ENCODE measurements at regions not wholly inside any gene's neighbourhood (a gene's known extent, or its start where the extent isn't known, plus 50 kb on each side); places are given as distances from the start of the nearest gene placed in this dataset.
A peak's percentile ranks its signal among the peaks of the same experiment; 100 is the strongest.
"Not testable (repeated sequence)": the region's sequence is repeated elsewhere in the genome, so short reads cannot be mapped to it uniquely, and the experiment has no call there.

DNA sequence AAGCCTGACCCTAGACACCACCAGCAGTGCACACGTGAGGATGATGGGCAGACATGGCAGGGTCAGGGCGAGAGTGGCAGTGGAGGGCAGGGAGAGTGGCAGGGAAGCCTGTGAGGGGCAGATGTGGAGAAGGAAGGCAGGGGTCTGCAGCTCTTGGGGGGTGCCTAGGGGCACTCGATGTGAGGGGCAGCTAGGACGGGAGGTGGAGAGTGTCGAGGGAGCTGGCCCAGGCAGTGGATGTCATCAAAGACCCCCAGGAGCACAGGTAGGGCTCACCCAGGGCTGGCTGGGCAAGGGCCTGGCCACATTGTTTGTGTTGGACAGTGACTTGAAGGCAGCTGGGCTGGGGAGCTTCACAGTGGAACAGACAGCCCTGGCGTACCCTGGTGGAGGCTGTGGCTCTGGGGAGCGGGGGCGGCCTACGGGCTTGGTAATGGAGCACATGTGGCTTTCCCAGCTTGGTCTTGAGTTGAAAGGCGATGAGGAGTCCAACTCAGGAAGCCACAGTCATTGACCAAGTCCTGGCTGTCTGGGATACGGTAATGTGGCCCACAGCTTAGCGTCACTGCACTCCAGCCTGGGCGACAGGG is 87.1 kb downstream of the RTP5 start:
- DNase-seq (ENCODE audit: low read depth in 1 of 2, low spot score in 1 of 2), result no peak

DNA sequence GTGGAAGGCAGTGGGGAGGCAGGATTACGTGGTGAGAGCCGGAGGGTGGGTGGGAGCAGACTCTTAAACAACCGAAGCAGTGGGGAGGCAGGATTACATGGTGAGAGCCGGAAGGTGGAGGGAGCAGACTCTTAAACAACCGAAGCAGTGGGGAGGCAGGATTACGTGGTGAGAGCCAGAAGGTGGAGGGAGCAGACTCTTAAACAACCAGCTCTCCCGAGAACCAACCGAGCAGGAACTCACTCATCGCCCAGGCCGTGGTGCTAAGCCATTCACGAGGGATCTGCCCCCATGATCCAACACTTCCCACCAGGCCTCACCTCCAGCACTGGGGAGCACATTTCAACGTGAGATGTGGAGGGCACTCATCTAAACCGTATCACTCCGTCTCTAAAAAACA is 87.7 kb downstream of the RTP5 start:
- no peak for DNase-seq (ENCODE audit: low read depth in 1 of 2, low spot score in 1 of 2)

DNA sequence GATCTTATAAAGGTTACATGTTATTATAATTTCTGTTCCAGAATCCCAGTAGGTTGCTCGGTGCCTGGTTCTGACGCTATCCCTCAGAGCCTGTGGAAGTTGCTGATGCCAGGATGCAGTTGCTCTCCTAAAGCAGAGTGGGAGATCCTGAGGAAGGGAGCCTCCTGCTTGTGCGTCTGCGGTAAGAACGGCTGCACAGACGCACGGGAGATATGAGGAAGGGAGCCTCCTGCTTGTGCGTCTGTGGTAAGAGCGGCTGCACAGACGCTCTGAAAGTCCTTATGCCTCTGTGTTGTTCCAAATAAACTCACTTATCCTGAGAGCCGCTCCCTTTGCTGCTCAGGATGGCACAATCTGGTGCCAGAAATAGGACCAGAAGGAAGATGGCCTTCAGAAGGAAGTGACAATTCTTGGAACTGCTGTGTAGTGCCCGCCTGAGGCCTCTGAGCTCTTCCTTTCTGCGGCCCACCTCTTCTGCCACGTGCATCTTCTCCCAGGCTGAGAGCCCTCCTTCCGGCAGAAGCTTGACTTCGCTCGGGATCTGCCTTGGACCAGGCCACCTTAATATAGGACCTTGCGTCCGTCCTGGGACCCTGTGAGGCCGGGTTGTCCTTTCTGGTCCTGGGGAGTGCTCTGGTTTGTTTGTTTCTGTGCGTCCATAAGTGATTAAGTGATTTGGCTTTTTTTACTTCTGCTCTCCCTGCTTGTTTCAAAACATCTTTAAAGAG is 89.5 kb downstream of the RTP5 start:
- no peak for DNase-seq (ENCODE audit: low read depth in 1 of 2, low spot score in 1 of 2)

DNA sequence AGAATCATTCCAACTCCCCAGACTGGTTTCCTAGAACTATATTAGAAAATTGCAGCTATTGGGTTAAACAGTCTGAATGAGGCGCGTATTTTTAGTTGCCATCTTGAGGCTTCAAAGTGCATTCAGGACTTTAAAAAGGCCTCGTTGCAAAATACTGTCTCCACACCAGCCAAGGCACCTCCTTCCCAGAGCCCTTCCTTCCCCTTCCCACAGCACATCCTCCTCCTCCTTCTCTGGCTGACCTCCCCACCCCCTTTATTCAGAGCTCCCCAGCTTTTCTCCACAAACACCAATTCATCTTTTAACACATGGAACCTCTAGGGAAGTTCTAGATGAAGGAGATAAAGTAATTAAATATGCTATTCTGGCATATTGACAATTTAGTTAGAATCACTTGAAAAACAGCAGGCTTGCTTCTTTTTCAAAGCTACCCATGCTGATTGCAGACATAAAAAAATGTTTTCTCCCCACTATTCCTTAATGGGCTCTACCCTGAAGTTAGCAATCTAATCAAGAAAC is 90.3 kb downstream of the RTP5 start:
- DNase-seq (ENCODE audit: low read depth in 1 of 2, low spot score in 1 of 2), result no peak

DNA sequence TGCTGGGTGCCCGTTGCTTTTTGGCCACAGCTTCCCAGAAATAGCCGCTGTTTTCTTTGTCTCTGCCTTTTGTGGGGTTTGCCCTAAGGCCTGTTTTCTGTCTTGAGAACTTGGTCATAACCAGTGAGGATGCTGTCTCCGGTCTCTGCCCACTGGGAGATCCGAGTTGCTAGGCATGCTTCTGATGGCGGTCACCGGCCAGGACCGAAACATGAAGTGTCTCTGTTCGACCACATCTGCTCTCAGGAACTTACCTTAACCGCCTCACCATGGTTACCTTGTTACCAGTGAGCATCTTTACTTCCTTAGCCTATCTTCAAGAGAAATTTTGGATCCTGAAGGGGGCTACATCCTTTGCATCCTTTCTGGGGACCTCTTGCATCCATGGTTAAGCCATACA is 91.9 kb downstream of the RTP5 start:
- DNase-seq (ENCODE audit: low read depth in 1 of 2, low spot score in 1 of 2), result no peak

DNA sequence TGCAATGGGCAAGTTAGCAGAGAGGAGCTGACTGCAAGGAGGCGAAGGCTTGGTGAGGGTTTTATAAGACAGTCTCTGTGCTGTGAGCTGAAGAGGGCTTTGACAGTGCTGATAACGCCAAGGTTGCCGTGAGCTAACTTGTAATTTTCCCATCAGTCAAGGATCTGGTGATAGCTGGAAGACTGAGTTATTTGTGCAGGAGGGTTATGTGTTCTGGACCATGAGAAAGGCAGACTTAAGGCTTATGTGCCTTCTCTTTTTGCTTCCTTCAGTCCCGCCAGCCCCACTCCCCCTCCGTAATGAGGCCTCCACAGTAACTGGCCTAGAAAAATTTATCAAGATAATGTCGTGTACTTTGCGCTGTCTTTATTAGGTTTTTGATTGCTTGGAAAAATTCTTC is 94.6 kb downstream of the RTP5 start:
- DNase-seq (ENCODE audit: low read depth in 1 of 2, low spot score in 1 of 2), result no peak

DNA sequence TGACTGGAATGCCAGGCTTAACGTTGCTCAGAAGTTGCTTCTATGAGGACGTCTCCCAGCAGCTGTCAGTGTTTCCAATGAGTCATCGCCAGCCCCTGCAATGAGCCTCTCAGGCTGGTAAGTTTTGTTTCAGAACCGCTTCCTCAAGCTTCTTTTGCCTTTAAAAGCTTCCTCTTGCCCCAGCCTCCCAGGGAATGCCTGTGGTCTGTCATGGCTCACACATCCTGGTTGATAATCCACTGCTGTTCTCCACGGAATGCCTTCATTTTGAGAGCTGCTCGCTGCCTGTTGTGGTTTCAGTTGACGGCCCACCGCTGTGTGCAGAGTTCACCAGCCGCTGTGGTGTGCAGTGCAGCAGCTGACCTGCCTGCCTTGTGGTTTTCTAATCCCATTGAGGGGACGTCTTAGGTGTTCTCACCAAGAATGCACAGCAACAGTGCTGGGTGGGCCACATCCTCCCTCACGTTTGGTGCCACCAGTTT is 96.4 kb downstream of the RTP5 start:
- peak; percentile 49 to 75 for DNase-seq (ENCODE audit: low read depth in 1 of 2, low spot score in 1 of 2)

DNA sequence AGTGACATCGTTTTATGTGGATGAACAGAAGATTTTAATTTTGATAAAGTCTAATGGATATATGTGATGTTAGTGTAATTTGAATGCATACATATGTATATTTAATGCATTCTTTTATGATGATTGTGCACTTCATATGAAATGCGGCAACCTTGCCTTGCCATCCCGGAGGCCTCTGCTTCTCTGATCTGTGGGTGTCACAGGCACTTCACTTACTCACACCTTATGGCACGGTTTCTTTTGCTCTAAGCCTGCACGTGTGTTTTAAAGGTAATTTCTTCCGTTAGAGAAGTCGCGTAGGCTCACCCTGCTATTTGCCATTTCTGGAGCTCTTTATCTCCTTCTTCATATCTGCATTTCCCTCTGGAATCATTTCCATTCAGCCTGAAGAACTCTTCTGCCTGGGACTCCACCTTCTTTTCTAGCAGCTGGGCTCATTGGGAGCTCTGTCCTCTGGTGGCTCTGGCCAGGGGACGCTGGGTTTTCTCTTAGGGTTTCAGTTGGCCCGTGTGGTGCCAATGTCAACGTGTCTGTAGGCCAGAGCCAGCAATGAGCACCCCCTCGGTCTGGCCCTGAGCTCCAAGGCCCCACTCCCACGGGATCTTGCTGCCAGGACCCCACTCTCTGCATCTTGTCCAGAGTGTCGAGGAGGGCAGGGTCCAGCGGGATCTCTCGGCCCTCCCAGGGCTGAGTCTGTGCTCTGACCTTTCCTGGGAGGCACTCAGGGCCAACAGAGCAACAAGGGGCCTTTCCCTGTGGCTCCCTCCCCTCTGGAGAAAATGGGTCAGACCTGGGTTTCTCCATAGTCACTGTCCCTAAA is 97.3 kb downstream of the RTP5 start:
- peak in 1 of 2 donors; percentile 21 for DNase-seq (ENCODE audit: low read depth in 1 of 2, low spot score in 1 of 2)

DNA sequence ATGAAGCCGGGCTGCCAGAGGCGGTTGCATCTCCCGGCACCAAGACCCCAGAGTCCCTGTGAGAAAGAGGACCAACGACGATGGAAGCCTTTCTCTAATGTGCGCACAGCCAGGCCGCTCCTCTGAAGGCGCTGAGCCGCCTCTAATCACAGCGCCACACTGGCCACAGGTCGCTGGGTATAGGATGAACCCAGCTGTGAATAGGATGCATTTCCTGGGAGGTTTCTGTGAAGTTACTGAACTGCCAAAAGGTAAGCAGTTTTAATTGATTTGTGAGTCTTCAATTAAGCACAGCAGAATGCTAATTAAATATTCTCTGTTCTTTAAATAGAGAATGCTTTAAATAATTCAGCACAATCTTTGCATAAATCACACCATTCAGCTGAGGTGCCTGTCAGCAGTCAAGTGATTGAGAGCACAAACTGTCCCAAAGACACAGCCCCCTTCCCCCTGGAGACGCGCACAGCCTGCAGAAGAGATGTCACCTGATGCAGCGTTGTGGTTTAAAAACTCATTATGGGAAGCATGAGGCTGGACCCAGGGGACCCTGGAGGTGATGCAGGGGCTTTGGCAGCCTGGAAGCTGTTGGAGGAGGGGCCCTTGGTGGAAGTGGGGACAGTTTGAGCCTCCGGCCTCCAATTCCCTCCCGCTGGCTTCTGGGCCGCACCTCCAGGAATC is 98.1 kb downstream of the RTP5 start:
- no peak for DNase-seq (ENCODE audit: low read depth in 1 of 2, low spot score in 1 of 2)

DNA sequence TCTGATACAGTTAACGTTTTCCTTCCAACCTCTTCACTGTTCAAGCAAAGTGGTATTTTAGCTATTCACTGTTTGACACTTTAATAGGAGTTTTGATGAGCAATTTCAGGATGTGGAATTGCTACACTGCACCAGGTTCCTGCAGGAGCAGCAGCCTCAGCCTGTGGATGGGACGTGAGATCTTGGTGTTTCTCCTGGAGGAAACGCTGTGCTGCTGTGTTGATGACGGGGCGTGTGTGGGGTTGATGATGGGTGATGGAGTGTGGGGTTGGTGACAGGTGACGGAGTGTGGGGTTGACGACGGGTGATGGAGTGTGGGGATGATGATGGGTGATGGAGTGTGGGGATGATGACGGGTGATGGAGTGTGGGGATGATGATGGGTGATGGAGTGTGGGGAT is 98.9 kb downstream of the RTP5 start:
- no peak for DNase-seq (ENCODE audit: low read depth in 1 of 2, low spot score in 1 of 2)

DNA sequence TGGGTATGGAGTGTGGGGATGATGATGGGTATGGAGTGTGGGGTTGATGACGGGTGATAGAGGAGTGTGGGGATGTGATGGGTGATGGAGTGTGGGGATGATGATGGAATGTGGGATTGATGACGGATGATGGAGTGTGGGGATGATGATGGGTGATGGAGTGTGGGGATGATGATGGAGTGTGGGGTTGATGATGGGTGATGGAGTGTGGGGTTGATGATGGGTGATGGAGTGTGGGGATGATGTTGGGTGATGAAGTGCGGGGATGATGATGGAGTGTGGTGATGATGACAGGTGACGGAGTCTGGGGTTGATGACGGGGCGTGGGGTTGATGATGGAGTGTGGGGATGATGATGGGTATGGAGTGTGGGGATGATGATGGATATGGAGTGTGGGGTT is 99.7 kb downstream of the RTP5 start:
- DNase-seq (ENCODE audit: low read depth in 1 of 2, low spot score in 1 of 2), result not testable (repeated sequence)

DNA sequence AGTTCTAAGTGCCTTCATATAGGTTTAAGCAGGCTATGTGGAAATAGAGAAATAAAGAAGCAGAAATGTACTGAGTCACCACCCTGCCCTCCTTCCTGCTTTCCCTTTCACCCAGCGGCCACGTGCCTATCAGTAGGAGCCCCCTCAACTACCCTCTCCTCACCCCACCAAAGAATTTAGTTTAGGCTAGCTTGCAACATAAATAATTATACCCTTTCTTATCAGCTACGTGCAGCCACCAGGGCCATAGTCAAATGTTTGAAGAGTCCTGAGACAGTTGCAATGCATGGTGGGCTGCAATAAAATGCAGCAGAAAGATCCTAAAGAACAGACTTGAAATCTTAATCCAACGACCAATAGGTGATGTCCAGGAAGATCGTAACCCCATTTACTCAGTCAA is 101.2 kb downstream of the RTP5 start:
- no peak for DNase-seq (ENCODE audit: low read depth in 1 of 2, low spot score in 1 of 2)

DNA sequence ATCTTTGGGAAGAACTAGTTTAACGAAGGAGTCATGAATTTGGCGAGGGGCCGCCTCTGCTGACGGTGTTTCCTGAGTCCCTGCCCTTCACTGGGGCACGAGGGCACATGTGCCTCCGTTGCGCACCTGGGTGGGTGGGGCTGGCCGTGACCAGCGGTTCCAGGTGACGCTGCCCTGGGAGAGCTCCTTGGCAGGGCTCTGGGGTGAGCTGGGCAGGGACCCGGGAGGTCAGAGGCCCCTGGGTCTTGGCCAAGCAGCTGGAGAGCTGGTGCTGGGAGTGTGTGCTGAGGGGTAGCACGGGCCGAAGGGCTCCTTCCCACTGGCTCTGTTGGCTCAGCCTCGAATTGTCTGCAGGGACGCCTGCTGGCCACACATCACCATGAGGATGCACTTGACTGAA is 104.6 kb downstream of the RTP5 start:
- DNase-seq (ENCODE audit: low read depth in 1 of 2, low spot score in 1 of 2), result no peak

DNA sequence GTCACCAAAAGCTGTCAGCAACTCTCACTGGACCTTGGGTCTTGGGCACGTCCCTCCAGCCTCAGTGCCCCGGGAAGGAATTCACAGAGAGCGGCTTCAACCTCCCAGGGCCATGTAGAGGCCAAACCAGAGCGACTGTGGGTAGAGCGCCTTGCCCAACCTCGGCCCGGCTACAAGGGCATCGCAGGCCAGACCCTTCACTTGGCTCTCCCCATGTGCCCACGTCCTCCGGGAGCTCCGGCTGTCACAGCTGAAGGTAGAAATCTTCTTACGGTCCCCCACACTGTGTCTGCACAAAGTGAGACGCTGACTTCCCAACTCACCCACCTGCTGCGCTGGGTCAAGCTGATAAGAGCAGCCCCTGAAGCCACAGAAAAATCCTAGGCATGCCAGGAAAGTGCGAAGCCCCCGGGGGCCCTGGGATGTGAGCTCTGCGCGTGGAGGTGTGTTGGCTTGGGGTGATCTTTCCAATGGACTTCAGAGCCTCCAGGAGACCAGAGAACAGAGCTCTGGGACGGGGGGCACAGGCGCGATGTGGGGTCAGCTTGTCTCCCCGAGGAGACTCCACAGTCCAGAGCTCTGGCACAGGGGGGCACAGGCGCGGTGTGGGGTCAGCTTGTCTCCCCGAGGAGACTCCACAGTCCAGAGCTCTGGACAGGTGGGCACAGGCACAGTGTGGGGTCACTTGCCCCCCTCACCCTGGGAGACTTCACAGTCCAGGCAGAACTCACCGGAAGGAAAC is 105.5 kb downstream of the RTP5 start:
- no peak for DNase-seq (ENCODE audit: low read depth in 1 of 2, low spot score in 1 of 2)

DNA sequence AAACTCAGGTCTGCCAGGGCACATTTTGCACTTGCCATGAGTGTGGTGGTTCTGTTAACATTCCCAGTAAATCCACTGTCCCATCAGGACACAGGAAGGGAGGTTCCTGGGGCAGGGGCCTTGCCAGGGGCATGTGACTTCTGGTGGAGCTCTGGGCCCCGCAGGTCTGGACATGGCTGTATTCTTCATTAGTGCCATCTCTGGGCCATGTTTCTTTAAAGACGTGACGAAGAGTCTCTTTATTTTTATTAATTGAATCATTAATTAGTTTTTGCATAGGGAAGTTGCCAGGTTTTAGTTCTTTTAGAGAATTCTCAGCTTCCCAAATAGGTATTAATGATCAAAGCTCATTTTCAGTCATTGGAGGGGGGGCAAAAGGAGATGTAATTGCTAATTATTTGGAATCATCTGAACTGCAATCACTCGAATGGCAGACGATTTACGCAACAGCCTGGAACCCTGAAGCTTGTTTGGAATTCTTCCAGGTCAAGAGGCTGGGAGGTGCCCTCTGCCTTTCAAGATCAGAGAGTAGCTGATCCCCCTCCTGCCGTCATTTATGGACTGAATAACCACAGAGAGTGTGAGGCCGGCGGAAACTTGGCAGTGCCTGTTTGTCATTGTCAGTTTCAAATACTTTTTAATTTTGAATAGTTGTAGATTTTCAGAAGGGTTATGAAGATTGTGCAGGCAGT is 106.2 kb downstream of the RTP5 start:
- no peak for DNase-seq (ENCODE audit: low read depth in 1 of 2, low spot score in 1 of 2)

DNA sequence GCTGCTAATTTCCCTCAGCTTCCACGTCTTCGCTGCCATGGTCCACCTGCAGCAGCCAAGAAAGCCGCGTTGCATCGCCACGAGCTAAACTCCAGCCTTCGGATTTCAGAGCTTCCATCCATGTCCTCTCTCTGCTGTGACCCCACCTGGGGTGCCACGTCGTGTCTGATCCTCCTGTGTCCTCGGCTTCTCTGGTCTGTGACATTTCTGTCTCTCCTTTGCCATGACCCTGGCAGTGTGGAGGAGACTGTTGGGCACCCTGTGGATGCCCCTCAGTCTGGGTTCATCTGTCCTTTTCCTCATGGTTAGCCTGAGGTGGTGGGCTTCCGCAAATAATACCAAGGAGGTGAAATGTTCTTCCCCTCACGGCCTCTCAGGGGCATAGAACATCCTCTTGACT is 106.8 kb downstream of the RTP5 start:
- no peak for DNase-seq (ENCODE audit: low read depth in 1 of 2, low spot score in 1 of 2)

DNA sequence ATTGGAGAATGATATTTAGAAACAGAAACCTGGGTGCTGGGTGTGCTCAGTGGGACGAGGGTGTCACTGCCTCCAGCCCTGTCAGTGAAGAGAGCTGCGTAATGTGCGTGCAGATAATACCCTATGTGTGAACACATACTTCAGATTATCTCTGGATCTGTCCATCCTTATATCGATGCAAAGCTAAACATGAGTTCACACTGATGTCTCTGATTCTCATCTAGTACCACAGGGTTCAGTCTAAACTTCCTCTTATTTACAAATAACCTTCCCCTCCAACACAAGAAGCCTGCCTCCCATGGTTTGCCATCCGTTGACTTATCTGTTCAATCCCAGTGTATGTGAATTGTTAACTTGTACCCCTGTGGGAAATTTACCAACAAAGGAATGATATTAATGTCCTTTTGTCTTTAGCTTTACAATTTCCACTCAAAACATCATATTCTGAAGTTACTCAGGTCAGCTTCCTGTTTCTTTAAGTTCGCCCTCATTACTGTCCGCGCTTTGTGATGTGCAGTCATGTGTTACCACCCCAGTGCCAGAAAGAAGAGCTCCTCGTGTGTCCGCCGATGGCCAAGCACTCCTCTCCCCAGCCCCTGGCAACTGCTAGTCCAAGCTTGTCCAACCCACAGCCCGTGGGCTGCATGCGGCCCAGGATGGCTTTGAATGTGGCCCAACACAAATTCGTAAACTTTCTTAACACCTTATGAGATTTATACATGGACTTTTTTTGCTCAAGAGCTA is 108.2 kb downstream of the RTP5 start:
- DNase-seq (ENCODE audit: low read depth in 1 of 2, low spot score in 1 of 2), result no peak

DNA sequence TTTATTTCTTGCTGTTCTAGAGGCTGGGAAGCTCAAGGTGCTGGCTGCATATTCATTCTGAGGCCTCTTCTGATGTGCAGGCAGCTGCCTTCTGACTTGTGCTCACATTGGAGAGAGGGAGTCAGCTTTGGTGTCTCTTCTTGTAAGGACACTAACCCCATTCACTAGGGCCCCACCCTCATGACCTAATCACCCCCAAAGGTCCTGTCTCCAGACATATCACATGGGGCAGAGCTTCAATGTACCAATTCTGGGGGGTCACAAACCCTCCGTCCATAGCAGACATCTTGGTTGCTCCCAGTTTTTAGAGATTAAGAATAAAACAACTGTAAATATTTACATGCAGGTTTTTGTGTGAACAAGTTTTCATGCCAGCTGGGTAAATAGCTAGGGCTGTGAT is 109.1 kb downstream of the RTP5 start:
- no peak for DNase-seq (ENCODE audit: low read depth in 1 of 2, low spot score in 1 of 2)

DNA sequence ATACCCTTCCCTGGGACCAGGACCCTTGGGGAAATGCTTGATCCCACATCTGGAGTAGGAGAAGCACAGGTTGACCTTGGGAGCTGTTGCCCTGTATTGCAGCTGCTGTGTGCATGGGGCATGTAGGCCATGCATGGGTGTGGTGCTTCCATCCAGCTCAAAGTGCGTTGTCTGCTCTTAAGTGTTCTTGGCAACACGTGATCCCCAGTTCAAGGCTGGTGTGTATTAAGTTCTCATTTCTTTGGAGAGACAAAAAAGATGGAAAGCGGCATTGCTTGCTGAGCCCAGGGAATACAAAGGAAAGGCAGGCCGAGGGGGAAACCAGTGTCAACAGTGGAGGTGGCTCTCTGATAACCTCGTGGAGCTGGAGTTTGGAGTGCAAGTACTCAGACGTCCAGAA is 110.7 kb downstream of the RTP5 start:
- no peak for DNase-seq (ENCODE audit: low read depth in 1 of 2, low spot score in 1 of 2)

All from activated CD4-positive, alpha-beta T cell treated with anti-CD3 and anti-CD28 coated beads, Interleukin-2, amount 50 U/mL, for 24 hours (primary cell).